Bronchial epithelial cell (primary cell): ENCODE measurements at regions not wholly inside any gene's neighbourhood (a gene's known extent, or its start where the extent isn't known, plus 50 kb on each side); places are given as distances from the start of the nearest gene placed in this dataset.

Source experiments
- DNase-seq: peaks from one replicate; pipeline ENCODE4 v3.0.0-alpha.2; 2010; ENCODE audit warnings: low read depth
- FAIRE-seq: peaks from 2 replicates; lab custom pipeline; 2011; peaks lifted over from hg19 to GRCh38; lab: Jason Lieb, UNC
- H3K27me3 ChIP-seq: 2 replicates; pipeline ENCODE4 v1.5.1; 2011; ENCODE audit warnings: low read length; ENCODE audit not compliant: control insufficient read depth, insufficient read depth
- H3K36me3 ChIP-seq: 2 replicates; pipeline ENCODE4 v1.5.1; 2011; ENCODE audit warnings: low read length; ENCODE audit not compliant: control insufficient read depth, insufficient read depth
- H3K4me3 ChIP-seq: 2 replicates; pipeline ENCODE4 v1.5.1; 2011; ENCODE audit warnings: mild to moderate bottlenecking, low read depth, low read length, control low read depth
- TF ChIP-seq, protein P1 (sequence below): IDR thresholded peaks from 2 replicates; pipeline ENCODE4 v1.5.1; 2011; ENCODE audit warnings: mild to moderate bottlenecking, moderate library complexity, low read length, control low read depth, inconsistent platforms; ENCODE audit not compliant: insufficient read depth, severe bottlenecking

DNA sequence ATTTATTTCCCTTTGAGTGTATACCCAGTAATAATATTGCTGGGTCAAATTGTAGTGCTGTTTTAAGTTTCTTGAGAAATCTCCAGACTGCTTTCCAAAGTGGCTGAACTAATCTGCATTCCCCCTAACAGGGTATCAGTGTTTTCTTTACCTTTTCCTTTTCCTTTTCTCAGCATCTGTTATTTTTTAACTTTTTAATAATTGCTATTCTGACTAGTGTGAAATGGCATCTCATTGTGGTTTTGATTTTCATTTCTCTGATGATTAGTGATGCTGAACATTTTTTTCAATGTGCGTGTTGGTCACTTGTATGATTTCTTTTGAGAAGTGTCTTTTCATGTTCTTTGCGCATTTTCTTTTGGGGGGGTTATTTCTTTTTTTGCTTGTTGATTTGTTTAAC lies 374.9 kb upstream of the BRINP3 start:
- Histone ChIP-seq H3K4me3 (no peak overlapping the region), H3K36me3 (no peaks in the 10 kb centered on the region), H3K27me3 (no peaks in the 10 kb centered on the region)
- no peak for DNase-seq
- no peak for FAIRE-seq
- TF ChIP-seq, protein P1, sequence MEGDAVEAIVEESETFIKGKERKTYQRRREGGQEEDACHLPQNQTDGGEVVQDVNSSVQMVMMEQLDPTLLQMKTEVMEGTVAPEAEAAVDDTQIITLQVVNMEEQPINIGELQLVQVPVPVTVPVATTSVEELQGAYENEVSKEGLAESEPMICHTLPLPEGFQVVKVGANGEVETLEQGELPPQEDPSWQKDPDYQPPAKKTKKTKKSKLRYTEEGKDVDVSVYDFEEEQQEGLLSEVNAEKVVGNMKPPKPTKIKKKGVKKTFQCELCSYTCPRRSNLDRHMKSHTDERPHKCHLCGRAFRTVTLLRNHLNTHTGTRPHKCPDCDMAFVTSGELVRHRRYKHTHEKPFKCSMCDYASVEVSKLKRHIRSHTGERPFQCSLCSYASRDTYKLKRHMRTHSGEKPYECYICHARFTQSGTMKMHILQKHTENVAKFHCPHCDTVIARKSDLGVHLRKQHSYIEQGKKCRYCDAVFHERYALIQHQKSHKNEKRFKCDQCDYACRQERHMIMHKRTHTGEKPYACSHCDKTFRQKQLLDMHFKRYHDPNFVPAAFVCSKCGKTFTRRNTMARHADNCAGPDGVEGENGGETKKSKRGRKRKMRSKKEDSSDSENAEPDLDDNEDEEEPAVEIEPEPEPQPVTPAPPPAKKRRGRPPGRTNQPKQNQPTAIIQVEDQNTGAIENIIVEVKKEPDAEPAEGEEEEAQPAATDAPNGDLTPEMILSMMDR = no peak

DNA sequence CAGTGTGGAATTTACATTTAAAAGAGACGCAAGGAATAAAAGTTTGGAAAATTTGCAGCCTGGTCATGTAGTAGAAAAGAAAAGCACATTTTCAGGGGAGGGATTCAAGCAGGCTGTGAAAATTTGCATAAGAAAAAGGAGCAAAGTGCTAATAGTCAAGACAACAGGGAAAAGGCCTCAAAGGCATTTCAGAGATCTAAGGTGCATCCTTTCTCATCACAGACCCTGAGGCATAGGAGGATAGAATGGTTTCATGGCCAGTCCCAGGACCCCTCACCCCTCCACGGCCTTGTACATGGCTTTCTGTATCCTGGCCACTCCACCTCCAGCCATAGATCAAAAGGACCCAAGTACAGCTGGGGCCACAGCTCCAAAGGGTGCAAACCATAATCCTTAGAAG lies 380.5 kb upstream of the BRINP3 start:
- no peaks in the 10 kb centered on the region for H3K36me3 ChIP-seq
- TF ChIP-seq, protein P1 = no peak
- DNase-seq (no peak), FAIRE-seq (no peak)
- no peak overlapping the region for H3K4me3 ChIP-seq
- no peaks in the 10 kb centered on the region for H3K27me3 ChIP-seq

DNA sequence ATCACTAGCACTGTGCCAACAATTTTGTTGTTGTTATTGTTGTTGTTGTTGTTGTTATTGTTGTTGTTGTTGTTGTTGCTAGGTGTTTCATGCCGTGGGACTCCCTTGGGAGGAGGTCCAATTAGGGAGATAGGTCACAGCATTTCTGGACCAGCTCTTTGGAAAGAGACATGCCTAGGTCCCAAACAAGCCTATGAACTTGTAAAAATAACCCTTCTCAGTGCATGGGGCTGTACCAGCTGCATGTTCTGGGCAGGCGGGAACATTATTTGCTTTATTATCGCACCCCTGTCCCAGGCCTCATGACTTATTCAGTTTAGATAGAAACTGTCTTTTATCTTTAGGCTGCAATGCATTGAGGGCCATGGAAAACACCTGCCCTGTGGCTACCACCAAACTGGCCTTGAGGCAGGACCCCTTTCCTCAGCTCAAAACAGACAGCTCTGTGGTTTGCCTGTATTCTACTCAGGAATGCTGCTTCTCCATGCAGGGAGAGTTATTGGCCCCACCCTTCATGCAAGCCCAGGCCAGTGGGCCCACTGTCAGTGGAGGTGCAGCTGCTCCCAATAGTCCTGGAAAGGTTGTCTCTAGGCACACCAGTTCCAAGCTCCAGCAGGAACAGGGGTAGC lies 386.5 kb upstream of the BRINP3 start:
- Histone ChIP-seq H3K36me3 (no peaks in the 10 kb centered on the region), H3K27me3 (no peaks in the 10 kb centered on the region), H3K4me3 (no peak overlapping the region)
- TF ChIP-seq, protein P1 = no peak
- FAIRE-seq (no peak), DNase-seq (no peak)

DNA sequence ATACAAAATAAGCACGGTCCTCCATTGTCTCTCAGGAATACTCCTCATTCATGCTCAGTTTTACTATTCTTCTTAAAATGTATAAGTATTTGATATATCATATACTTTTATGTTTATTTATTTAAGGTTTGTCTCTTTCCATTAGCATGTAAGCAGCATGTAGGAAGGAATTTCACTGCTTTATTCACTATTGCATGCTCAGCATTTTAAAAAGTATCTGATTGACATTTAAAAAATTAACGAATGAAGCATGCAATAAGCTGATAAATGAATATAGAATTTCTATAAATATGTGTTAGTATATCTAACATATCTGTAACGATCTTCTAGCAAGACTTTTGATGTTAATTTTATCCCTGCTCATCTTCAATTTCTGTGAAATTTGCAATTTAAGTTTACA lies 402.7 kb upstream of the BRINP3 start:
- Histone ChIP-seq H3K4me3 (no peak overlapping the region), H3K27me3 (no peaks in the 10 kb centered on the region), H3K36me3 (no peaks in the 10 kb centered on the region)
- no peak for DNase-seq
- TF ChIP-seq, protein P1 = no peak
- FAIRE-seq = no peak

GRCh38 chr1:190881064-190881463 lies 403.4 kb upstream of the BRINP3 start:
- TF ChIP-seq, protein P1 = no peak
- DNase-seq (no peak), FAIRE-seq (no peak)
- Histone ChIP-seq H3K27me3 (no peaks in the 10 kb centered on the region), H3K36me3 (no peaks in the 10 kb centered on the region), H3K4me3 (no peak overlapping the region)

DNA sequence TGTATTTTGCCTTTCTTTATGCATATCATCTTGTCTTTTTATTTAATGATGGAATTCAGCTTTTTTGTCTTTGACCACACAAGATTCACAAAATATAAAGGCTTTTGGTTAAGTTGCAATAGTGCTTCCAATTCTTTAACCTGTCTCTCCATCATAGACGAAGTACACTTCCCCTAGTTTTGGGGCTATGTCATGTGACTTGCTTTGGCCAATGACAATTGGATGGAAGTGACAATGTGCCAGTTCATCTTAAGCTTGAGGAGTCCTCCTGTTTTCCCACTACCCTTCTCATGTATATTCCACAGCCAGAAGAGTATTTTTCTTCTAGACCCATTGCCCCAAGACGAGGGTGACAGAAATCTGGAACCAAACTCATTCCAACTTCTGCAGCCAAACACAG lies 419.6 kb upstream of the BRINP3 start:
- no peak overlapping the region for H3K4me3 ChIP-seq
- DNase-seq (no peak), FAIRE-seq (no peak)
- TF ChIP-seq, protein P1 = no peak
- no peaks in the 10 kb centered on the region for H3K27me3 ChIP-seq
- no peaks in the 10 kb centered on the region for H3K36me3 ChIP-seq
